ENCODE measurements at regions not wholly inside any gene's neighbourhood (a gene's known extent, or its start where the extent isn't known, plus 50 kb on each side); places are given as distances from the start of the nearest gene placed in this dataset.

GRCh38 chr14:85313560-85314207, 216.3 kb upstream of the FLRT2 start:
- Histone ChIP-seq H3K4me1 (ENCODE audit: control insufficient read depth, insufficient read depth, low read length) (no peaks in the 10 kb centered on the region), H3K9ac (ENCODE audit: low read length in 2 of 2) (no peak overlapping the region), H3K4me3 (ENCODE audit: low read length in 2 of 2) (no peak overlapping the region), H3K27me3 (ENCODE audit: control insufficient read depth in 1 of 2, insufficient read depth in 2 of 2, low read length in 2 of 2) (no peaks in the 10 kb centered on the region), H3K9me3 (ENCODE audit: control insufficient read depth in 2 of 2, low read length in 2 of 2) (no peaks in the 10 kb centered on the region), H3K27ac (ENCODE audit: low read length) (no peak overlapping the region), H3K36me3 (ENCODE audit: control insufficient read depth in 2 of 2, insufficient read depth in 2 of 2, low read length in 2 of 2) (no peaks in the 10 kb centered on the region)

- Histone ChIP-seq H3K27ac (ENCODE audit: low read length) (no peak overlapping the region), H3K9me3 (ENCODE audit: control insufficient read depth in 2 of 2, low read length in 2 of 2) (no peaks in the 10 kb centered on the region), H3K36me3 (ENCODE audit: control insufficient read depth in 2 of 2, insufficient read depth in 2 of 2, low read length in 2 of 2) (no peaks in the 10 kb centered on the region)
These were observed 214.7 kb upstream of the FLRT2 start for GRCh38 chr14:85315290-85315689.

GRCh38 chr14:85315733-85316290, 214.1 kb upstream of the FLRT2 start:
- Histone ChIP-seq H3K9me3 (ENCODE audit: control insufficient read depth in 2 of 2, low read length in 2 of 2) (no peaks in the 10 kb centered on the region), H3K27me3 (ENCODE audit: control insufficient read depth in 1 of 2, insufficient read depth in 2 of 2, low read length in 2 of 2) (no peaks in the 10 kb centered on the region), H3K4me3 (ENCODE audit: low read length in 2 of 2) (no peak overlapping the region), H3K27ac (ENCODE audit: low read length) (no peak overlapping the region), H3K36me3 (ENCODE audit: control insufficient read depth in 2 of 2, insufficient read depth in 2 of 2, low read length in 2 of 2) (no peaks in the 10 kb centered on the region), H3K9ac (ENCODE audit: low read length in 2 of 2) (no peak overlapping the region), H3K4me1 (ENCODE audit: control insufficient read depth, insufficient read depth, low read length) (no peaks in the 10 kb centered on the region)

More at GRCh38 chr14:85315290-85315689, 214.7 kb upstream of the FLRT2 start:
- Histone ChIP-seq H3K27me3 (ENCODE audit: control insufficient read depth in 1 of 2, insufficient read depth in 2 of 2, low read length in 2 of 2) (no peaks in the 10 kb centered on the region), H3K4me3 (ENCODE audit: low read length in 2 of 2) (no peak overlapping the region), H3K4me1 (ENCODE audit: control insufficient read depth, insufficient read depth, low read length) (no peaks in the 10 kb centered on the region), H3K9ac (ENCODE audit: low read length in 2 of 2) (no peak overlapping the region)

- no peaks in the 10 kb centered on the region for H3K36me3 ChIP-seq (ENCODE audit: control insufficient read depth in 2 of 2, insufficient read depth in 2 of 2, low read length in 2 of 2)
- H3K9ac ChIP-seq (ENCODE audit: low read length in 2 of 2), result no peak overlapping the region
- H3K4me3 ChIP-seq (ENCODE audit: low read length in 2 of 2), result no peak overlapping the region
- no peaks in the 10 kb centered on the region for H3K4me1 ChIP-seq (ENCODE audit: control insufficient read depth, insufficient read depth, low read length)
- no peaks in the 10 kb centered on the region for H3K27me3 ChIP-seq (ENCODE audit: control insufficient read depth in 1 of 2, insufficient read depth in 2 of 2, low read length in 2 of 2)
- no peak overlapping the region for H3K27ac ChIP-seq (ENCODE audit: low read length)
- H3K9me3 ChIP-seq (ENCODE audit: control insufficient read depth in 2 of 2, low read length in 2 of 2), result peaks cover 0 to 3% of the 10 kb centered on the region in 2 donors
These were observed 213.1 kb upstream of the FLRT2 start for GRCh38 chr14:85316701-85317410.

- Histone ChIP-seq H3K27me3 (ENCODE audit: control insufficient read depth in 1 of 2, insufficient read depth in 2 of 2, low read length in 2 of 2) (no peaks in the 10 kb centered on the region), H3K9me3 (ENCODE audit: control insufficient read depth in 2 of 2, low read length in 2 of 2) (peaks cover 0 to 3% of the 10 kb centered on the region in 2 donors), H3K36me3 (ENCODE audit: control insufficient read depth in 2 of 2, insufficient read depth in 2 of 2, low read length in 2 of 2) (no peaks in the 10 kb centered on the region), H3K27ac (ENCODE audit: low read length) (no peak overlapping the region), H3K4me3 (ENCODE audit: low read length in 2 of 2) (no peak overlapping the region), H3K4me1 (ENCODE audit: control insufficient read depth, insufficient read depth, low read length) (no peaks in the 10 kb centered on the region), H3K9ac (ENCODE audit: low read length in 2 of 2) (no peak overlapping the region)
These were observed 212.4 kb upstream of the FLRT2 start for GRCh38 chr14:85317491-85318021.

GRCh38 chr14:85319101-85319500, 210.8 kb upstream of the FLRT2 start:
- peaks cover 0 to 3% of the 10 kb centered on the region in 2 donors for H3K9me3 ChIP-seq (ENCODE audit: control insufficient read depth in 2 of 2, low read length in 2 of 2)
- H3K4me1 ChIP-seq (ENCODE audit: control insufficient read depth, insufficient read depth, low read length), result no peaks in the 10 kb centered on the region
- no peaks in the 10 kb centered on the region for H3K36me3 ChIP-seq (ENCODE audit: control insufficient read depth in 2 of 2, insufficient read depth in 2 of 2, low read length in 2 of 2)
- no peak overlapping the region for H3K27ac ChIP-seq (ENCODE audit: low read length)
- H3K27me3 ChIP-seq (ENCODE audit: control insufficient read depth in 1 of 2, insufficient read depth in 2 of 2, low read length in 2 of 2), result no peaks in the 10 kb centered on the region
- H3K9ac ChIP-seq (ENCODE audit: low read length in 2 of 2), result no peak overlapping the region
- no peak overlapping the region for H3K4me3 ChIP-seq (ENCODE audit: low read length in 2 of 2)

- no peak overlapping the region for H3K27ac ChIP-seq (ENCODE audit: low read length)
- no peak overlapping the region for H3K9ac ChIP-seq (ENCODE audit: low read length in 2 of 2)
- no peak overlapping the region for H3K4me3 ChIP-seq (ENCODE audit: low read length in 2 of 2)
- no peaks in the 10 kb centered on the region for H3K4me1 ChIP-seq (ENCODE audit: control insufficient read depth, insufficient read depth, low read length)
- H3K27me3 ChIP-seq (ENCODE audit: control insufficient read depth in 1 of 2, insufficient read depth in 2 of 2, low read length in 2 of 2), result no peaks in the 10 kb centered on the region
- peaks cover 0 to 3% of the 10 kb centered on the region in 2 donors for H3K9me3 ChIP-seq (ENCODE audit: control insufficient read depth in 2 of 2, low read length in 2 of 2)
- no peaks in the 10 kb centered on the region for H3K36me3 ChIP-seq (ENCODE audit: control insufficient read depth in 2 of 2, insufficient read depth in 2 of 2, low read length in 2 of 2)
These were observed 209.8 kb upstream of the FLRT2 start for GRCh38 chr14:85319998-85320630.

- H3K9me3 ChIP-seq (ENCODE audit: control insufficient read depth in 2 of 2, low read length in 2 of 2), result peaks cover 0 to 3% of the 10 kb centered on the region in 2 donors
- H3K36me3 ChIP-seq (ENCODE audit: control insufficient read depth in 2 of 2, insufficient read depth in 2 of 2, low read length in 2 of 2), result no peaks in the 10 kb centered on the region
- H3K27ac ChIP-seq (ENCODE audit: low read length), result no peak overlapping the region
- H3K4me1 ChIP-seq (ENCODE audit: control insufficient read depth, insufficient read depth, low read length), result no peaks in the 10 kb centered on the region
- H3K9ac ChIP-seq (ENCODE audit: low read length in 2 of 2), result no peak overlapping the region
- H3K27me3 ChIP-seq (ENCODE audit: control insufficient read depth in 1 of 2, insufficient read depth in 2 of 2, low read length in 2 of 2), result no peaks in the 10 kb centered on the region
- H3K4me3 ChIP-seq (ENCODE audit: low read length in 2 of 2), result no peak overlapping the region
These were observed 204.6 kb upstream of the FLRT2 start for GRCh38 chr14:85325134-85326017.

- Histone ChIP-seq H3K9ac (ENCODE audit: low read length in 2 of 2) (no peak overlapping the region), H3K4me3 (ENCODE audit: low read length in 2 of 2) (no peak overlapping the region), H3K36me3 (ENCODE audit: control insufficient read depth in 2 of 2, insufficient read depth in 2 of 2, low read length in 2 of 2) (no peaks in the 10 kb centered on the region), H3K27me3 (ENCODE audit: control insufficient read depth in 1 of 2, insufficient read depth in 2 of 2, low read length in 2 of 2) (no peaks in the 10 kb centered on the region), H3K4me1 (ENCODE audit: control insufficient read depth, insufficient read depth, low read length) (no peaks in the 10 kb centered on the region), H3K9me3 (ENCODE audit: control insufficient read depth in 2 of 2, low read length in 2 of 2) (no peaks in the 10 kb centered on the region), H3K27ac (ENCODE audit: low read length) (no peak overlapping the region)
These were observed 197.5 kb upstream of the FLRT2 start for GRCh38 chr14:85332401-85332800.

- H3K27me3 ChIP-seq (ENCODE audit: control insufficient read depth in 1 of 2, insufficient read depth in 2 of 2, low read length in 2 of 2), result no peaks in the 10 kb centered on the region
- no peaks in the 10 kb centered on the region for H3K36me3 ChIP-seq (ENCODE audit: control insufficient read depth in 2 of 2, insufficient read depth in 2 of 2, low read length in 2 of 2)
- no peaks in the 10 kb centered on the region for H3K4me1 ChIP-seq (ENCODE audit: control insufficient read depth, insufficient read depth, low read length)
- no peaks in the 10 kb centered on the region for H3K9me3 ChIP-seq (ENCODE audit: control insufficient read depth in 2 of 2, low read length in 2 of 2)
- H3K27ac ChIP-seq (ENCODE audit: low read length), result no peak overlapping the region
- no peak overlapping the region for H3K9ac ChIP-seq (ENCODE audit: low read length in 2 of 2)
- H3K4me3 ChIP-seq (ENCODE audit: low read length in 2 of 2), result no peak overlapping the region
These were observed 196.6 kb upstream of the FLRT2 start for GRCh38 chr14:85333313-85333712.
